ENCODE measurements at regions not wholly inside any gene's neighbourhood (a gene's known extent, or its start where the extent isn't known, plus 50 kb on each side); places are given as distances from the start of the nearest gene placed in this dataset.

DNA sequence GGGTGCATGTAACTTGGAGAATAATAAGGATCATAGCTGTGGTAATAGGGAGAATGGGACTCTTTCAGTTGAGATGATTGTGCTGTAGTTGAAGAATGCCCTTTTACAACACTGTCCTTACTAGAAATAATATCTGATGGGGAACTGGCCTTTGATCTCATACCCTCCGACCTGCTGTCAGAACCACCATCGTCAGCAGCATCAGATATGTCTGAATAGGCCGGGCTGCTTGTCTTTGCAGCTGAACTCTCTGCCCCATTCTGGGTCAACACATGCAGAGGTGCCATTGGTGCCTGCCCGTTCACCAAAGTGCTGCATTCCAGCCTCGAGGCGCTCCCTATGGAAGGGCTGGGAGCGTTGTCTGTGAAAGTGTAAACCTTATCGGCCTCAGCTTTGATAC, 99.1 kb downstream of the ZNF608 start:
- no peak for DNase-seq

DNA sequence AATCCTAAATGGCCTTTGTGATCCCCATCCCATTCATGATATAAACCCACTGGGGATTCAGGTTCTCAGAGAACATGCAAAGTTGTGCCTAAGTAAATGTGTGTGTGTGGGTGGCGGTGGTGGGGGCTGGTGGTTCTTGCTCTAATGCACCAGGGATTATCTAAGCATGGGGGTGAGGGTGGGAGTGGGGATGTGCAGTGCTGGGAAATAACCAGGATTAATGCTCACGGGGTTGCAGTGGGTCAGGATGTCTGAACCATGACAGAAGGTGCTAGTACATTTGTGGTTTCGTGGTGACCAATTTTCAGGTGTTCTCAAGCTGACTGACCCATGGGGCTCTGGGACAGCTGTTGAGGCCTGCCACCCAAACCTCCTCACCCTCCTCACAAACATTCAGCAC, 101.0 kb downstream of the ZNF608 start:
- DNase-seq = no peak

DNA sequence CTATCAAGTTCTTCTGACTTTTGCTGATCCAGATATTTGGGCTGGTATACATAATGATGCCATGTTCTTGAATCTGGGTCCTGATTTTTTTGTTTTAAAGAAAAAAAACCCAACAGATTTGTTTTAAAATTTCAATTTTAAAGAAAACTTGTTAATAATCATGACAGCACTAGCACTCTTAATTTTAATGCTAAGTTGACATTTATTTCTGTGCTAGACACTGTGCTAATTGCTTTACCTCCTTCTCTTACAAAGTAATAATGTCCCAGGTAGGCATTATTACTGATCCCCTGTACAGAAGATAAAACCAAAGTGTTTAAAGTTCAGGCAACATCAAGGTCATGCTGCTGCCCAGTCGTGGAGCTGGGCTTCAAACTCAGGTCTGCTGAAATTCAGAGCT, 101.9 kb downstream of the ZNF608 start:
- DNase-seq = no peak

DNA sequence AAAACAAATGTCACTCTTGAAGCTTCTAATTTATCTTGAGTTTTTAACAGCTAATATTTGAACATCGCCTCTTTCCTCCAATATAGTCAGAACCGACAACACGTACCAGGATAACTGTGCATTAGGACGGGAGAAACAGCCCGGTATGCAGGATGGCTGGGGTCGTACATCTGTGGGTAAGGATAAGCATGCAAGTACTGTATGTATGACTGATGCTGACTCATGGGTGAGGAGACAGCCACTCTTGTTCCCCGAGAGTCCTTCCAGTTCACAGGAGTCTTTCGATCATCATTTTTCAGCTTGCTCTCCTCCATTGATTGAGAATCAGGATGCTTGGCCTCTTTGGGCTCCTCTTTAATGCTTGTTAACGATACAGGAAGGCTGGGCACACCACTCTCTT, 102.3 kb downstream of the ZNF608 start:
- no peak for DNase-seq

DNA sequence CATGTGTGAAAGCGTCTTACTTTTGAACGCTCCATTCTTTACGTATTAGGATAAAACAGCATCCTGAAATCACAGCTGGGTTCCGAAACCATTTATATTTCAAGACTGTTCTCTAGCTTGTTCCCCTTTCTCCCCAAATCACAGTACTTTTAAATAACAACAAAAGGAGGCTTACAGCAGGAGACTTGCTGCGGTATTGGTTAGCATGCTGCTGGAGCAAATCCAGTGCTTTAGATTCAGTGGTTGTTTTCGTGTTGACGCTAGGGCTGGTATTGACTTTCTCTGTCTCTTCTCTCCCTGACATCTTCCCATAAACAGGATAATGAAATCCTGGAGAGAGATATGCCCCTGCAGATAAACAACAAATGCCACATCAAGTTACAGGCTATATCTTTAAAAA, 103.1 kb downstream of the ZNF608 start:
- no peak for DNase-seq

DNA sequence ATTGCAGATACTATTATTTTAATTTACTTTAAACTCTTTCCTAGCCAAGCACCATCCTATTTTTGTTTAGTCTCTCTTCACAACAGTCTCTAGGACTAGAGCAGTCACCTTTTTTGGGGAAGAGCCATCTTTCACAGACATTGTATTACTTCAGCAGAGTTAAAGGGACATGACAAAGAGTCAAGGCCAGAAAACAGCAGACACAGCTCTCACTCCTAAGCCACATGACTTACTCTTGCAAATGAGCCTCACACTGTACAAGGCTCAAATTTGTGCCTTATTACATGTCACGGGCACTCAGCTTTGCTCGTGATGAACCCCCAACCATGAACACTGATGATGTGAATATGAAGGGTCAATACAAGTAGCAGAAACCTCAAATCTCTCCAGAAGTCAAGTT, 104.3 kb downstream of the ZNF608 start:
- no peak for DNase-seq

DNA sequence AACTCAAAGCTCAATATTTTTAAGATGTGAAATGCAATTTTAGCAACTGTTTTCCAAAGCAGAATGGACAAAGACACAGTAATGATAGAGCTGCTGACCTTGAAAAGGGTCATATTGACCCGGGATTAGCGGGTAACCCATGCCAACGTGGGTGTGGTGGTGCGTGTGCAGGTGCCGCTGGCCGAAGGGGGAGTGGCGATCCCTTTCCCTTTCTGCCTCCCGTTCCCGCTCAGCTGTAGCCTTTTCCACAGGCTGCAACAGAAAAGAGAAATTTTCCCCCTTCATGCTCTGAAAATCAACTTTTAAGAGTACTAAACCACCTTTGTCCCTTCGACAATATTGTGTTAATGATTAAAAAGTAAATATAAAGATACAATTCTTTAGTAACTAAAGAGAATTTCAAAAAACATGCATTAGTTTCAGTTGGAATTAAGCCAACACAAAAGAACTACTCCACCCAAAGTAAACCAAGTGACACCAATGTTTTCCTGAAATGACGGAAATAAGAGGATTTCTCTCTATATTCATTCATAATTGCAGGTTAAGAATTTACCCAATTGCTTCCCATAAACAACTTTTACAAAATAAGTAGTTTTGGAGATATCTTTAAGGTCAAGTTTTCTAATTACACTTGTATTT, 105.2 kb downstream of the ZNF608 start:
- no peak for DNase-seq

DNA sequence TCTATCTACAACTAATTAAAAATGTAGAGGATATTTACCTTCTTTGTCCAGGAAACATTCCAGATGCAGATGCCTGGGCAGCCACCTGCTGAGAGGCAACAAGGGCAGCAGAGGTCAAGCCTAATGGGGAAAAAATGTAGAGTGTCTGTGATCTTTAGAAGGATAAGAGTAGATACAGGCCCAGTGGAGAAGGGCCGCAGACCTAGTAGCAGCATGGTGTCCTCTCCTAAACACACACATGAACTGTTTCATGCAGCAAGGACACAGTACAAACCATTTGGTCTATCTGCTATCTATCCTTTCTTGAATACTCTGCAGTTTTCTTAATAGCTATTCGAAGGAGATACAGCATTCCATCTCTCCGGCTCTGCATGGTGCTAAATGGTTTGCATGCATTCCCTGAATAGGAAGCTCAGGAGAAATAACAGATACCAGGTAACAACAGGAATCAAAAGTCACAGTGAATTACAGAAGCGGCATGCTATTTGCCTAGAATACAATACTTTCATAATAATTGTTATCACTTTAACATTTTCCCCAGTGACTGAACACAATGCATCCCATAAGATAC, 107.3 kb downstream of the ZNF608 start:
- DNase-seq = no peak

DNA sequence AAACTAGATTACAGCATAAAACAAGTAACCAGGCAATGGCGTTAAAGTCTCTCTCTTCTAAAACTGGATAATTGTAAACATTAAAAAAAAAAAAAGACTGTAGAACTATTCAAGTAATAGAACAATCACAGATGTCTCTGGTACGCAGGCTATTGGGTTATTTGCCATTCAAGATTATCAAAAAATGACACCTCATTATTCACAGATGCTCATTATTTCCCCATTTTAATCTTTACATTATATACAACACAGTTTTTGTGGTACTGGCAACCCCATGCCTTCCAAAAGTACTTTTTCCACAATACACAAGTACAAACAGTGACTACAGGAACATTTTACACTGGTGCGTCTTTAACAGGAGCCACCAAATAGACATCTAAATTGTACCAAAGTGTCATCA, 109.4 kb downstream of the ZNF608 start:
- no peak for DNase-seq

DNA sequence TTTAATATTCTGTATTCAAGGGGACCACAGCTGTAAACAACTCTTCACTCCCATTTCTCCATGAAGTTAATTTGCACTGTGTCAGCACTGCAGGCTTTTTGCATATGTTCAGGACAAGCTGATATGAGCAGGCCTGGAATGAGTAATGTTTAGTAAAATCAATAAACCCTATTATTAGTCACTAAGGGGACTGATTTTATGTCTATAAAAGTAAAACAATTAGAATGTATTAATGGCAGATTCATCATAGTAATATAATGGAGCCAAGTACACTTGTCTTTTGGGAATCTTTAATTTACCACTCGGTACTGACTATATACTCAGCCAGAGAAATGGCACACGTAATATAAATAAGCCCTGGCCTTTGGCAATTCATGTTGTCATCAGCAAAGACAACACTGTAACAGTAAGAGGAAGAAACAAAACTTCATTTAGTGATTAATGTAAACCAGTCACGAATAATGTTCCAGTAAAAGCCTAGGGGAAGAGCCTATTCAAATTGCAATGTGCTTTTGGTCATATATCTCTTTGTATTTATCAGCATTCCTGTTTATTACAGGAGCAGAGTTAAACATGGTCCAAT, 111.6 kb downstream of the ZNF608 start:
- no peak for DNase-seq

DNA sequence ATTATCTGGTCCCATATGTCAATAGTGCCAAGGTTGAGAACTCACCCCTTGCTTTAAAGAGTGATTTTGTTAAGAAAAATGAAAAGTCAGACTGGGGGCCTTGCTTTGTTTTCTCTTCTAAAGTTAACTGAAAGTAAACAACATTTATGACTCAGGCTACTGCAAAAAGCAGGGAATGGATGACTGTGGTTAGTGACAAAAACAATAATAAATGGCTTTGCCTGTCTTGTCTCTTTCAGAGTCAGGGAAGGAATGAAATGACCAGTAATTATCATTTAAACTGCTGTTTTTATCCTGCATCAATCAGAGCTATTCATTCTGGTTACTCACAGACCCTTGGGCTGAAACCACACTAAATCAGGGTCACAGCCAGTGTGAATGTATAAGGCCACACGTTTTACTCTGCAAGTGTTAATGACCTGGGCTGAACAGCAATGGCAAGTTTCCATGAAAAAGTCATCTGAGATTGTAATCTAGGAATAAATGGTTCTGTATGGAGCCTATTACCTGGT, 112.2 kb downstream of the ZNF608 start:
- no peak for DNase-seq

DNA sequence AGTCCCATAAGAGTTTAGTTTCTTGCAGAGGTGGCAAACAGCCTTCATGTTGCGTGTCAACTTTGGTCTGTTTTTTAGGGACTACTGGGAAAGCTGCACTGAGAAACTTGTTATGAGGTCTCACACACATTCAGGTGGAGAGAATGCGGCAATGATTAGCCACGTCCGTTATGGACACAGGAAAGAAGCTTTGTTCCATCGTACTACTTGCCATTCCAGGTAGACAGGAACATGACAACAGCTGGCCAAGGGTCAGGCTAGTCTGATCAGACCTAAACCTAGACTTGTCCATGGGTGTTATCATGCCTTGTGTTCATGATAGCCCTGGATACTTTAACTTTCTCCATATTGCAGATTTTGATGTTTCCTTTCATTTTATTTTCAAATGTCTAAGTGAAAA, 113.2 kb downstream of the ZNF608 start:
- no peak for DNase-seq

DNA sequence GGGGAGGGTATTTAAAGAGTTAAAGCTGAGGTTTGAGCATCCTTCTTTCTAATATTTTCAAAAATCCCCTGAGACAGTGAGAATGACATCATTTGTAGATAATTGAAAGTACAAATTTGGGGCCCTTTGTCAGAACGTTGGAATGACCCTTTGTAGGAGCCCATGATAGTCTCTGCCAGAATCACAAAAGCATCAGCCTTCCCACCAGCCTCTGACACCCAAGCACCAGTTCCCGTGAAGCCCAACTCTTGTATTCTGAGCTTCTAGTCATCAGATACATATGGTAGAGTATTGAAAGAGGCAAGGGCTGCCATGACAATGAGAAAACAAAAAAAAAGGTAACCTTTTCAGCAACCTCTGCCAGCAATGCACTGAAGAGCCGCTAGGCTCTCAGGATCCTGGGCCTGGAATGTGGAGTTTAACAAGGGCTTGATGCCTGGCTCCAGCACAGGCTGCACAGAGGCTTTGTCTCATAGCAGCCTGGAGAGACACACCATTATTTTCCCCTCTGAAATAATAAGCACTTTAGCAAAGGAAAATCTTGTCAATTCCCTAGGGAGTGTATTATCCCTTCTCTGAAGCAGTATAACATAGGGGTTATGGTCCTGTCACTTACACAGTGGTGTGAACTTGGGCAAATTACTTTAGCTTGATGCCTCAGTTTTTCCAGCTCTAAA, 114.4 kb downstream of the ZNF608 start:
- DNase-seq = no peak

DNA sequence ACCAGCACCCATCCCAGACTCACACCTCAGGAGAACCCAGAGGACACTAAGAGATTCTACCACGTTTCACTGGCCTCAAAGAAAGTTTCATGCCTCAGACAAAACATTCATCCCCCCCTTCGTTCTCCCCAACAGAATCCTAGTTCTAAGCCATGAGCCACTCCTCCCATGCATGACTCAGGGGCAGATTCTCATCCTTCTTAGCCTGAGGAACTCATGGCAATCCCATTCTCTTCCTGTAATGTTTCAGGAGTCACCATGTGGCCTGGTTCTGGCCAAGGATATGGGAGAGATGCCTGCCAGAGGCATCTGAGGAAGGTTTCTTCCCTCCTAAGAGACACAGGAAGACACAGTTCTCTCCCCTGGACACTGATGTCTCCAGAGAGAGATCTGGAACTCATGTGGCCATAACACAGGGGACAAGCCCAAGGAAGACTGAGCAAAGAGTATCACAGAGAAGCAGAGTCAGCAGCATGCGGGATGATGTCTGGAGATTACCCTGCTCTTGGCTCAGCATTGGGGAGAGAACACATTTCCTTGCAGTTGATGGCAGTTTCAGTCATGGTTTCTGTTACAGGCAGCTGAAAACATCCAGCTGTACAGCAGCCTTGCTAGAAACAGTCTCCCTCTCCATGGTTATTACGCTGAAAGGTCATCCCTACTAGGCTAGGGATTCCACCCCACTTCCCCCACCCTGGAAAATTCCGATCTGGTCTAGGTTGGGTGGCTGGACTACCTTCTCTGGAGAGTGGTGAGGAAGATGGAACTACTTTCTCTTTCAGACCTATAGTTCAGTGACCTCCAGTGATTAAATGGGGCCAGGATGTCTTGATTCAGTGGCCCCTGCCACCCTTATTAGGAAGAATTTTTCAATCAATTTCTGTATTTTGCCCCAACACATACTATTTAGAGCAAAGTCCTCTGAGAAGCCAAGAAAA, 115.4 kb downstream of the ZNF608 start:
- DNase-seq = peak; percentile 59 to 66

DNA sequence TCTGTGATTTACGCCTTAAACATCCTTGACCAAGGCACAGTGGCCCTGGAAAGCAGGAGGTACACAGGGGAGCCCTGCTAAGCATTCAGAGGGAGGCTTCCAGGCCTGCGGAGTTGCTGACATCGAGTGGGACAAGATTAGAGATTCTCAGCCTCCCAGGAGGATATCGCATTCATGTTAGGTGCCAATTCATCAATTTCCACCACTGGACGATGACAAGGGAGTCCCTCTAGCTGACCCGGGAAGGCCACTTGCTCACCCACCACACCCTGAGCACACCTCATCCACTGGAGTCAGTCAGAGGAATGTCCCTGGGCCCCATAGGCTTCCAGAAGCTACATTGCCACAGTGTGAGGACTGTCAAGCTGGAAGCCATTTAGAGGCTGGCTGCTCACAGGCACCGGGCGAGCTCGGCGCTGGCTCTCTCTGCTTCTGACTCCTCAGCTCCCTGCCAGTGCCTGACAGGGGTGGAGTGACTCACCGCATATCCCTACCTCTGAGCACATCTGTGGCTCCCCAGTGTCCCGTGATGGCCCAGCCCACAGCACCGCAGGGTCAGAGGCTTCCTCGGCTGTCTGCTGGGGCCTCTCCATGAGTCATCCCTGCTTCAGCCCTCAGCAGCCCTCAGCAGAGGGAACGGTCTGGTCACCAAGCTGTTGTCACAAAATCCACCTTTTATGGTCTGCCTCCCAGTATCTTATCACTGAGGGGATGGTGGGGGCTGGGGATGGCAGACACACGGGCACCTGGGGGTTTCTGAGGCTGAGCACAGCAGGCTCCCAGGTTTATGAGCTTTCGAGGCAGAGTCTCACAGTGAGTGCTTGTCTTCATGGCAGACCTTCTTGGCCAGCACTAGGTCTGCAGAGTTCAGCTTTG, 117.5 kb downstream of the ZNF608 start:
- no peak for DNase-seq

DNA sequence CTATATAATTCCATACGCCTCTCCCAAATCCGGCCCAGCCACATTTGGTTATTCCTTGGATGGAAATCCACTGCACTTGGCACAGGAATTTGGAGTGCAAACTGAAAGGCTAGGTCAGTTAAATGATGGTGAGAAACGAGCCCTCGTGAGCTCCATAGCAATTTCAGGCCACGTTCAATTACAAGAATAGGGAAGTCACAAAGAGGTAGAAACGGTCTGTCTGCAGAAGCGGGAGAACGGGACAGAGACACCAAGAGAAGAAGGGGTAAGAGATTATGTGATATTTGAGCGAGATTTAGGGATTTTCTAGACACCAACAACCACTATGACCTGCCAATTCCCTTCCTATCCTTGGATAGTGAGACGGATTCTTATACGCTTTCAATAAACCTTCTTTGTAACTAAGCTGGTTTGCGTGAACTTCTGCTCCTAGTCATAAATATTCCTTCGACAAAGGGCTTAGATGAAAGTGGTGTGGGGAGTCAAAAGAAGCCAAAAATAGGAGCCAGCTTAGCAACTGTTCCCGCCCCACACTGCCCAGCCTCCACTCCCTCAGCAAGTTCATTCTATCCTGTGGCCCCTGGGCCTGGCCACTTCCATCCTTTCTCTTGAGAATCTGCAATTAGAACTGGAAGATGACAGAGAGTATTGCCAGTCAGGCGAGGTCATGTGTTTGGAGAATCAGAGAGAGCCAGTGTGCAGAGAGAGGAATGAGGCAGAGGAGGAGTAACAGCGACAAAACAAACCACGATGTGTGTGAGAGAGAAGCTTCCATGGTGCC, 118.4 kb downstream of the ZNF608 start:
- no peak for DNase-seq

DNA sequence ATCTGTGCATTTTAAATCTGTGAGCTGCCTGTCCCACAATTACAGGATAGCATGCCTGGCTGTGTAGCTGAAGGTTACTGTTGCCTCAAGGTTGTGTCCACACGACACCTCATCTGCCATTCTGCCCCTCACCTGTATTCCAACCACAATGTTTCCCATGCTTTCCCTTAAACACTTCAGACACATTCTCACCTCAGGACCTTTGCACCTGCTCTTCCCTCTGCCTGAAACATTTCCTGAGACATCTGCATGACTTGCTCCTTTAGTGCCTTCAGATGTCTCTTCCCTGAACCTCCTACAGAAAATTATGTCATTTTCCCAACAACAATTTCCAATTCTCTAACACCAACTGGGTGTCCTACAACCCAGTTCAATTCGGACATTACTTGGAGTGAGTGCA, 120.4 kb downstream of the ZNF608 start:
- DNase-seq = no peak

DNA sequence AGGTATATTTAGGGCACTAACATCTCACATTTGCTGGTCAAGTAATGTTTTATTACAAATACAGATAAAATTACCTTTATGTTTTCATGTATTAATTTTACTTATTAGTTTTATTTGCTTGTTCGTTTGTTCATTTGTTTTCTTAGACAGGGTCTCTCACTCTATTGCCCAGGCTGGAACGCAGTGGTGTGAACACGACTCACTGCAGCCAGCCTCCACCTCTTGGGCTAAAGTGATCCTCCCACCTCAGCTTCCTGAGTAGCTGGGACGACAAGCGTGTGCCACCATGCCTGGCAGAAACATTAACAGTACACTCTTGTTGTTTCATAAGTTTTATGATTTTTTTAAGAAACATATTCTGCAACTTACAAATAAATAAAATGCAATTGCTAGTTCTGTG, 123.2 kb downstream of the ZNF608 start:
- no peak for DNase-seq

DNA sequence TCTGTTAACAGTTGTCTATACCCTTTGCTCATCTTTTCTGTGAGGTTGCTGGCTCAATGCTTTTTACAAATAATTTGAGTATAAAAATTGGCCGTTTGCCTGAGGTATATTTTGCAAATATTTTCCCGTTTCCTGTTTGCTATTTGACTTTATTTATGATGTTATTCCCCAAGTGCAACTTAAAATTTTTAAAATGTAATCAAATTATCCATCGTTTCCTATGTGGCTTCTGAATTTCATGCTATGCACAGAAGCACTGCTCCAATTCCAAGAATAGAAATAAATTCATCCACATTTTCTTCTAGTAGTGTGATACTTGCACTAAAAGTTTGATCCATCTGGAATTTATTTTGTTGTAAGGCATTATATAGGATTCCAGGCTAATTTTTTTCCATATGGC, 123.6 kb downstream of the ZNF608 start:
- no peak for DNase-seq

DNA sequence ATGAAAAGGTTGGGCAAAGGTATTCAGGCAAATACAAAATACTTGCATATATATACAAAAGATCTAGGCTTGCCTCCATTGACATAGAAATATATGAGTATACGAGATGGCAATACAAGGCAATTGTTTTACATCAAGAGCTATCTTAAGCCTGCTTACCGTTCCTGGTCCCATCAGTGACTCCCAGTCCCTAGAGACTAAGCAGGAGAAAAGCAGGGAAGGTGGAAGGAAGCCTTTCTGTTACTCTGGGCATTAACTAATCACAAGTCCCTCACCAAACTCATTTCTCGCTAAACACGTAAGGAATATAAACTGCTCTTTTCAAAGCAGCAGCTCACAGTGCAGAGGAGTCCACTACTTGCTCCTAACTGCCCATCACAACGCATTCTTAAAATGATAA, 125.2 kb downstream of the ZNF608 start:
- DNase-seq = no peak
